Brain pericyte (primary cell): ENCODE measurements at regions not wholly inside any gene's neighbourhood (a gene's known extent, or its start where the extent isn't known, plus 50 kb on each side); places are given as distances from the start of the nearest gene placed in this dataset.
"Not testable (repeated sequence)": the region's sequence is repeated elsewhere in the genome, so short reads cannot be mapped to it uniquely, and the experiment has no call there.

Experiments used
- DNase-seq: peaks from one replicate; pipeline ENCODE4 v3.0.0-alpha.2; 2012; ENCODE audit warnings: low read depth, low spot score

- no peak for DNase-seq
Observed at GRCh38 chr13:55570371-55570770, 1570.3 kb upstream of the PRR20A start.

- no peak for DNase-seq
Observed at GRCh38 chr13:55571237-55571867, 1569.4 kb upstream of the PRR20A start.

GRCh38 chr13:55572408-55572807 is 1568.3 kb upstream of the PRR20A start:
- no peak for DNase-seq

GRCh38 chr13:55572862-55573261 is 1567.9 kb upstream of the PRR20A start:
- no peak for DNase-seq

GRCh38 chr13:55573565-55573964 is 1567.2 kb upstream of the PRR20A start:
- DNase-seq: no peak

- DNase-seq: no peak
Observed at GRCh38 chr13:55576389-55576788, 1564.3 kb upstream of the PRR20A start.

- no peak for DNase-seq
Observed at GRCh38 chr13:55577082-55577846, 1563.5 kb upstream of the PRR20A start.

- no peak for DNase-seq
Observed at GRCh38 chr13:55577847-55578210, 1562.9 kb upstream of the PRR20A start.

GRCh38 chr13:55582294-55582693 is 1558.4 kb upstream of the PRR20A start:
- not testable (repeated sequence) for DNase-seq

GRCh38 chr13:55583953-55584593 is 1556.6 kb upstream of the PRR20A start:
- no peak for DNase-seq

GRCh38 chr13:55602784-55603183 is 1537.9 kb upstream of the PRR20A start:
- no peak for DNase-seq

GRCh38 chr13:55606045-55606665 is 1534.6 kb upstream of the PRR20A start:
- no peak for DNase-seq

- no peak for DNase-seq
Observed at GRCh38 chr13:55613429-55614187, 1527.1 kb upstream of the PRR20A start.

- DNase-seq: no peak
Observed at GRCh38 chr13:55615081-55615480, 1525.6 kb upstream of the PRR20A start.

- no peak for DNase-seq
Observed at GRCh38 chr13:55617241-55617640, 1523.5 kb upstream of the PRR20A start.

GRCh38 chr13:55627221-55627620 is 1513.5 kb upstream of the PRR20A start:
- no peak for DNase-seq

GRCh38 chr13:55632402-55632801 is 1508.3 kb upstream of the PRR20A start:
- no peak for DNase-seq

- DNase-seq: no peak
Observed at GRCh38 chr13:55649485-55649884, 1491.2 kb upstream of the PRR20A start.

- DNase-seq: no peak
Observed at GRCh38 chr13:55652657-55653056, 1488.1 kb upstream of the PRR20A start.

GRCh38 chr13:55653497-55653896 is 1487.2 kb upstream of the PRR20A start:
- DNase-seq: no peak

GRCh38 chr13:55654243-55654642 is 1486.5 kb upstream of the PRR20A start:
- no peak for DNase-seq

- not testable (repeated sequence) for DNase-seq
Observed at GRCh38 chr13:55660264-55660663, 1480.5 kb upstream of the PRR20A start.
